Breast epithelium (tissue), 3 donors: ENCODE measurements at regions not wholly inside any gene's neighbourhood (a gene's known extent, or its start where the extent isn't known, plus 50 kb on each side); places are given as distances from the start of the nearest gene placed in this dataset.

Experiments used
- CTCF ChIP-seq, 3 donors: fragments of 450-650 bp; IDR thresholded peaks; one replicate each; pipeline ENCODE4 v1.5.1; 2016 to 2017; ENCODE audit warnings: antibody characterized with exemption in 3 of 3, mild to moderate bottlenecking in 3 of 3, moderate library complexity in 3 of 3
- POLR2A ChIP-seq: fragments of 450-650 bp; IDR thresholded peaks from one replicate; pipeline ENCODE4 v1.6.1; 2016; ENCODE audit warnings: antibody characterized with exemption, mild to moderate bottlenecking, moderate library complexity
- POLR2AphosphoS5 ChIP-seq, 3 donors: sonication (generic); formaldehyde crosslinking; IDR thresholded peaks; one replicate each; pipeline ENCODE4 v1.6.1; 2017; ENCODE audit warnings: antibody characterized with exemption in 3 of 3

DNA sequence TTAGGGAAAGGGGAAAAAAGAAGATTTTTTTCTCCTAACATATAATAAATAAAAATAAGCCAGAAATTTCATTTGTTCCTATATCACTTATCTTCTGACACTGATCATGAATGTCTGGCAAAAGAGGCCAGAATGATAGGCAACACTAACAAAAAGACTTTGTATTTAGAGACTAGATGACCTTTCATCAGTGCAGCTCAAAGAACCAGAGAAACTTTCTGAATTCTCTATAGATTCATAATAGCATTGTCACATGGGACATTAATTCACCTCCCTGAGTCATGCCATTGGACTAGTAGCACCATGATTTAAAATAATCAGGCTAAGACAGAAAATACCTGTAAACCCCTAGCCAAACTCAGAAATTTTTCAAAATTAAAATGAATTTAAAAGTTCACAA is 95.4 kb upstream of the CCDC28A start:
- TF ChIP-seq CTCF (IDR thresholded peaks at IDR 0.05) (no peak), POLR2AphosphoS5 (IDR thresholded peaks at IDR 0.05) (no peak), POLR2A (no peak)
